ENCODE measurements at regions not wholly inside any gene's neighbourhood (a gene's known extent, or its start where the extent isn't known, plus 50 kb on each side); places are given as distances from the start of the nearest gene placed in this dataset.

DNA sequence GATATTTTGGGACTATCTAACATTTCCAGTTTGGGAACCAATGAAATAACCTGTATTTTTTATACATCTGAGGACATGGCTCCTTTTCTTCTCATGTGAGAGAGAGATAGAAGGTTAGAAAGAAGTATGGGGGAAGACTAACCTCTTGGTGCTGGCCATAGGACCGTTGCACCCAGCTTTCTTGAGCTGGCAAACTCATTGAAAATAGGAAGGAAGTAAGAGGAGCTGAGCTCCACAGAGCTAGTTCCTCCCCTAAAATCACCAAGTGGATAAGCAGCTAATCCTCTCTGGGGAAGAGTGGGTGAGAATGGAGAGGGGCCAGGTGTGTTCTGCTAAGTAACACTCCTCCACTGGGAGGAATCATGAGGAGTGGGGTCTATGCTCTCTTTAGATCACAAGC, 387.4 kb upstream of the CADM1 start:
- no peak for DNase-seq (ENCODE audit: low read depth, low spot score)
- no peak overlapping the region for H3K4me3 ChIP-seq (ENCODE audit: low read length)

GRCh38 chr11:115890500-115890899, 386.3 kb upstream of the CADM1 start:
- no peak for DNase-seq (ENCODE audit: low read depth, low spot score)
- no peak overlapping the region for H3K4me3 ChIP-seq (ENCODE audit: low read length)

- no peak for DNase-seq (ENCODE audit: low read depth, low spot score)
- no peak overlapping the region for H3K4me3 ChIP-seq (ENCODE audit: low read length)
These were observed 385.5 kb upstream of the CADM1 start for GRCh38 chr11:115889712-115890111.

GRCh38 chr11:115887727-115888126, 383.5 kb upstream of the CADM1 start:
- DNase-seq (ENCODE audit: low read depth, low spot score): no peak
- H3K4me3 ChIP-seq (ENCODE audit: low read length): no peak overlapping the region

GRCh38 chr11:115887316-115887715, 383.1 kb upstream of the CADM1 start:
- no peak overlapping the region for H3K4me3 ChIP-seq (ENCODE audit: low read length)
- no peak for DNase-seq (ENCODE audit: low read depth, low spot score)

DNA sequence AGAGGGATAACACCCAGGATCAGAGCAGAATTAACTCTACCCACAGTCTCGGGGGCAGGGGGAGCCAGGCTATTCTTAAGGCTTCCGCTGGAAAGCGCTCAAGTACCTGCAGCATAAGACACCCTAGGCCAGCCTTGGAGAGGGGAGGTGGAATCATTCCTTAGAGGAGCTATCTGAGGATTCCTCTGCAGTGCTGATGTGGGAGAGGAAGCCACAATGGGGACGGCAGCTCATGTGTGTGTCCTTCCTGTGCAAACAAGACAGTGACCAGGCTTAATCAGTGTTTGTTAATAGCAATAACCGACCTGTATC, 382.2 kb upstream of the CADM1 start:
- no peak overlapping the region for H3K4me3 ChIP-seq (ENCODE audit: low read length)
- DNase-seq (ENCODE audit: low read depth, low spot score): no peak

DNA sequence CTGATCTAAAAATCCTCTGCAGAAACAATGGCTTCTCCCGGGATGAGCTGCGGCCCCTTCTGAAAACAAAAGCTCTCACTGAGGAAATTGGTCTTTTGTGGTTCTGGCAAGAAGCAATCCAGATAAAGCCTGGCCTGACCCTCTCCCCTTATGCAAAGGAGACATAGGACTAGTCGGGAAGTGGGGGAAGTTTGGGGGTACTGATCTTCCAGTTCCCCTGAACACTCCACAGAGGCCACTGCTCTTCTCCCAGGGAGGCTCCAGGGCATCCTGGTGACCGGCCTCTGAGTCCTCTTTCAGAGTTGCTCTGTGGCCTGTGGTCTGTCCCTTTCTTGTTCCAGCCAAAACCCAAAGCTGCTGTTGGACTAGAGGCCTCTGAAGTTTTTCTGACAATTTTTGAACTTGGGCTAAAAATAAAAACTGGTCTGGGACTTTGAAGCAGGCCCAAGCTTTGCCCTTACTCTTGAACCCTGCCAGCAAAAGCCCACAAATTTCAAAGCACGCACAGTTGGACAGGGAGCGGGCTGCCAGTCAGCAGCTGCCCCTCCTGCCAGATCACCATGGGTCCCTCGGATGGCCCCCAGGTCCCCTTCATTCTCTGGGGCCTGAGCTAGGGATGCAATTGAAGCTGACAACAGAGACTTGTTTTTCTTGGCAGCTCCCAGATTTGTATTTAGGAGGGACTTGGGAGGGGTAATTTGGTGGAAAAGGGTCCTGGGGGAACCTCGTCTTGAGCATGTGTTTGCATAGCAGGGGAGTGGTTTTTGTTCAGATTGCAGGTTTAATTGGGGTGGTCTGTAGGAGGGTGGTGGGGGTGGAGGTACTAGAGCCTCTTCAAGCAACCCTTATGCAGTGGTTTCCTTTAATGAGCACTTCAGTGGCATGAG, 381.6 kb upstream of the CADM1 start:
- no peak for DNase-seq (ENCODE audit: low read depth, low spot score)

GRCh38 chr11:115884800-115885534, 380.8 kb upstream of the CADM1 start:
- H3K4me3 ChIP-seq (ENCODE audit: low read length): no peak overlapping the region
- no peak for DNase-seq (ENCODE audit: low read depth, low spot score)

More for the DNA sequence above, 381.6 kb upstream of the CADM1 start:
- no peak overlapping the region for H3K4me3 ChIP-seq (ENCODE audit: low read length)

GRCh38 chr11:115874843-115875242, 370.6 kb upstream of the CADM1 start:
- no peak for DNase-seq (ENCODE audit: low read depth, low spot score)
- H3K4me3 ChIP-seq (ENCODE audit: low read length): no peak overlapping the region

DNA sequence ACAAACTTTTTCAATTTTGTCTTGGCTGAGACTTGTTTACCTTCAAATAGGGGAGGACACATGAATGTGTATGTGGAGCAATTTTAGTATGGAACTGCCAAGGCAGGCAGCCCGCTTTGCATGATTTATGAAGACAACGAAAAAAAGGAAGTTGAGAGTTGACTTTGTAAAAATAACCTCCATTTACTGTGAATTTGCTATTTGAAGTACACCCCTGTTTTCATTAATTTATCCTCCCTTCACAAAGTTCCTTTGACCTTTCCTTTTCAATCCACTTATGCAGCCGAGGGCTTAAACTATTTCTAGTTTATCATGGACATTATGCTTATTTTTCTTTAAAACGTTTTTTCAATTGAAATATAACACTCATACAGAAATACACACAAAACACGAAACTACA, 369.6 kb upstream of the CADM1 start:
- DNase-seq (ENCODE audit: low read depth, low spot score): no peak
- H3K4me3 ChIP-seq (ENCODE audit: low read length): no peak overlapping the region

GRCh38 chr11:115872416-115872815, 368.2 kb upstream of the CADM1 start:
- DNase-seq (ENCODE audit: low read depth, low spot score): no peak

DNA sequence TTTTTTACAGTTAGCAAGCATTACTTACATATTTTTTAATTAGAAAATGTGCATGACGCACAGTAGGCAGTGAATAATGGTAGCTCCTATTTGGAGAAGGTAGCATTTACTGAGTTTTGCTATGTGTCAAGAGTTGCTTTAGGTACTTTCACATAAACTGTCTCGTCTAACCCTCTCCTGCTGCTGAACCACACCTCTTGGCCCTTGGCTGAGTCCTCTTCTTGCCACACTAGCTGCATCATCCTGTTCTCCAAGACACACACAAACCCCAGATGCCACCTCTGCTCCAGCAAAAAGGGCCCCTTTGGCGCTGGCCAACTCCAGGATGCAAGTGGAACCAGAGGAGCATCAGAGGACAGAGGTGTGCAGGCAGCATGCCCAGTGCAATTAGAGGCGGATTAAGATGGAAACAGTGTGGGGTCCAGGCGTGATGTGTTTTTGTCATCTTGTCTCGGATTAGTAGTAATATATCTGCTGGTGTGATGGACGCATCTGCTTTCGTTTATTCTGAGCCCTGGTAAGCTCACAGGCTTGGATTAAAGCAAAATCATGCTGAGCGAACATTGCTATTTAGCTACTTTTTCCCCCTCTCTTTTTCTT, 367.0 kb upstream of the CADM1 start:
- DNase-seq (ENCODE audit: low read depth, low spot score): no peak
- no peak overlapping the region for H3K4me3 ChIP-seq (ENCODE audit: low read length)

More at GRCh38 chr11:115872416-115872815, 368.2 kb upstream of the CADM1 start:
- no peak overlapping the region for H3K4me3 ChIP-seq (ENCODE audit: low read length)

GRCh38 chr11:115869780-115870431, 365.7 kb upstream of the CADM1 start:
- no peak overlapping the region for H3K4me3 ChIP-seq (ENCODE audit: low read length)
- no peak for DNase-seq (ENCODE audit: low read depth, low spot score)

- DNase-seq (ENCODE audit: low read depth, low spot score): no peak
- no peak overlapping the region for H3K4me3 ChIP-seq (ENCODE audit: low read length)
These were observed 364.9 kb upstream of the CADM1 start for GRCh38 chr11:115869131-115869530.

DNA sequence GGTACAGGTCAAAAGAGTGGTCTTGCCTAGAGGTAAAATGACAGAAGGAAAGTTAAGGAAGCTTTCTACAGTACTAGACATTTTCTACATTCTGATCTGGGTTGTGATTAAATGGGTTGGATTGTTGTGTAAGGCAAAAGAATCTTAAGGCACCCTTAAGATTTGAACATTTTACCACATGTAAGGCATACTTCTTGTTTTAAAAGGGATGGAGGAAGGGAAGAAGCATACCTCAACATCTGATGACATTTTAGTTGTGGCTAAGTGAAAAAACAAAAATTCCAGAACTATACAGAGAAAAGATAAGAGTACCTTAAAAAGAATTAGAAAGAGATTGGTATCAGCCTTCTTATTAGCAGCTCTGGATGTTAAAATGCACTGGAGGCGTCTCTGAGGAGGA, 356.0 kb upstream of the CADM1 start:
- no peak for DNase-seq (ENCODE audit: low read depth, low spot score)
- H3K4me3 ChIP-seq (ENCODE audit: low read length): no peak overlapping the region

GRCh38 chr11:115848611-115849010, 344.4 kb upstream of the CADM1 start:
- H3K4me3 ChIP-seq (ENCODE audit: low read length): no peak overlapping the region
- no peak for DNase-seq (ENCODE audit: low read depth, low spot score)

DNA sequence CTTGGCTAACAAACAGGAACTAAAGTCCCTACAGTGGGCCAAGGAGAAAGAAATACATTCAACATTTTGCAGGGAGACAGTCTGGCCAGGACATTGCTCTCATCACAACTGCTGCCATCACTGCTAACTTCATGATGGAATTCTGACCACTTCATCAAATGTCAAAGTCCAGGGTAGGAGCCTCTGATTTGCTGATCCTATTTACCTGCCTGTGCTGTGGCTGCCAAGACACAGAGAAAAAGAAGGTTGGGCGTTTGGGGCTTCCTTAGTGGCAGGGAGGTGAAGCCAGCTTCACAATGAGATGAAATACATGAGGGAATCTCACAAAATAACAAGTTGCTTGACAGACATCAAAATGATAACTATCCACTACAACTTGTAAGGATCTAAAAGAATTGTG, 343.9 kb upstream of the CADM1 start:
- no peak for DNase-seq (ENCODE audit: low read depth, low spot score)
- no peak overlapping the region for H3K4me3 ChIP-seq (ENCODE audit: low read length)

DNA sequence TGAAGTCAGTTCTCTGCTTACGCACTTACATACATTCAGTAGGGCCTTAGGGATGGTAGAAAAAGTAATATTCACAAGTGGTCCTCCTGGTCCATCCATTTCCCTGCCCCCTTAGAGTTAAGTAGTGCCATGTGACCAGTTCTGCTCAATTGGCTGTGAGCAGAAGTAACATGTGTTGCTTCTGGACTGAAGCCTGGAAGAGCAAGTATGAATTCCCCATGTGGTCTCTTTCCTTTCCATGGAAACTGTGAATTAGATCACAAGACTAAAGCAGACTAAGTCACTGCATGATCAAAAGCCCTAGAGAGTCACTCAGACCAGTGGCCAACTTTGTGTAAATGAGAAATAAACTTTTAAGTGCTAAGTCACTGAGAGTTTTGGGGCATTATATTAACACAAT, 341.7 kb upstream of the CADM1 start:
- no peak for DNase-seq (ENCODE audit: low read depth, low spot score)
- H3K4me3 ChIP-seq (ENCODE audit: low read length): no peak overlapping the region

DNA sequence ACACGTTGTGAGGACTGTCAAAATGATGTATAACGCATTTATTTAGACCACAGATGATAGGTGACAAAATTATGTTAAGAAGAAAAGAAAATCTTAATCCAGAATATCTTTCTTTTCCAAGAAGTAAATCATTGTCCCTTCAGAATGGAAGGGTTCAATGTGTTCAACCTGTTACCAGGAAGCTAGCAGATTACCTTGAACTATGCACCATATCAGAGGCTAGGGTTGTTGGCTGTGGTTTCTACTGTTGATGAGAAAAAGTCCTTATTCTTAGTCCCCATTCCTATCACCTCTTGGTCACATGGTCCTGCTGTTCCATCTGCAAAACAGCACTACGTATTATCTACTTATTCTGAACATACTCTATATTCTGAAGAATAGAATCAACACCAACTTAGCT, 339.5 kb upstream of the CADM1 start:
- no peak overlapping the region for H3K4me3 ChIP-seq (ENCODE audit: low read length)
- no peak for DNase-seq (ENCODE audit: low read depth, low spot score)

DNA sequence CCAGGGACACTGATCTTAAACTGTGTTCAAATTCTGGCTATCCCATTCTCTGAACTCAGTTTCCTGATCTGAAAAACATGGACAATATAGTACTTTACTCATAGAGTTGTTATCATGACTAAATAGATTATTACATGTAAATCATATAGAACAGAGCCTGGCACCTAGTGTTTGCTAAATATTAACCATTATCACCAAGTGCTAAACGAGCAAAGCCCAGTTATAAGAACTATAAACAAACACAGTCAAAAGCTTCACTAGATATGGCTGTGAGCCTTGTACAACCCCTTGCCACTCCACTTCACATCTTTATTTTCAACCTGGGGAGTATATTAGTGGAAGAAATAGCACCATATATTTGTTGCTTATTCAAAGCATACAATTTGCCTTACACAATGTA, 338.9 kb upstream of the CADM1 start:
- no peak for DNase-seq (ENCODE audit: low read depth, low spot score)
- H3K4me3 ChIP-seq (ENCODE audit: low read length): no peak overlapping the region

Data from Jurkat, Clone E6-1 (cell line).